ENCODE measurements at regions not wholly inside any gene's neighbourhood (a gene's known extent, or its start where the extent isn't known, plus 50 kb on each side); places are given as distances from the start of the nearest gene placed in this dataset.
"Not testable (repeated sequence)": the region's sequence is repeated elsewhere in the genome, so short reads cannot be mapped to it uniquely, and the experiment has no call there.

DNA sequence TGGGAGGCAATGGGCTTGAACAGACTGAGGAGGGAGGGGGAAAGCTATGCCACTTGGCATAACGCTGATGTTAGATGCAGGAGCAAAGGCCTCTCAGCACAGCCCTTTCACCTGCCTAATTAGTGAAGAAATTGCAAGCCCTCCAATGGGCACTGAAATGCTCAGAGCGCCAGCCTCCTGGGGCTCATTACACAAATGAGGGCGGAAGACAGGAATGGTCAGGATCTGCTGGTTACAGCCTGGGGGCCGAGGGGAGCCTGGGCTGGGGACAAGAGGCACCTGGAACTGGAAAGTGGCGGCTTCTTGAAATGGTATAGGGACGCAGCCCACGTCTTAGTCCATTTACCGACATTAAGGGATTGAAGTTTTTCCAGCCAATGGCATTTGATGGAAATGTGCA lies 50.2 kb upstream of the PLET1 start:
- DNase-seq: no peak

DNA sequence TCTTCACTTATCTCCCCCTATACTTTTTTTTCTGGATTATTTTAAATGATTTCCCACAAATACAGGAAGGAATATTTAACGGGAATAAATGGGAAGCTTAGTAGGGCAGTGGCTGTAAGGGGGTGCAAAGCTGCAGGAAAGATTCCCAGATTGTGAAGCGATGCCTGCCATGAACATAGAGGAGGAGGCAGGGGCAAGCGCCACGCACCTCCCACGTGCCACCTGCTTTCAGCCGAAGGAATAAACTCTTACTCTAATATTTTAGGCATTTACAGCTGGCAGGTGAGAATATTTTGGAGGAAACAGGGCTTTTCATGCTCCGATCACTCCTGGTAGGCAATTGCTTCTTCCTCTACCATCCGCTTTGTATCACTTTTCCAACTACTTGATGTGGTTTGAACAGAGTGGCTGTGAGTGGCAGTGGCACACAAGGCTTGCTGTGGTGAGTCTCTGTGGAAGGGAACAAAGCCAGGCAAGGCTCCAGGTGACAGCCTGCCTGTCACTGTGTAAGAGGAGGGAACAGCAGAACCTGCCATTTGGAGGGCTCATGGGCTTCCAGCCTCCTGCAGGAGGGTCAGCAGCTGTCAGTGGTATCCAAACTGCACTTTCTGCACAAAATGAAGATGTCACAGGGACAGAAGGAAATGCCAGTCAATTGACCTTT lies 54.5 kb upstream of the PLET1 start:
- DNase-seq: peak; percentile 17 to 21

DNA sequence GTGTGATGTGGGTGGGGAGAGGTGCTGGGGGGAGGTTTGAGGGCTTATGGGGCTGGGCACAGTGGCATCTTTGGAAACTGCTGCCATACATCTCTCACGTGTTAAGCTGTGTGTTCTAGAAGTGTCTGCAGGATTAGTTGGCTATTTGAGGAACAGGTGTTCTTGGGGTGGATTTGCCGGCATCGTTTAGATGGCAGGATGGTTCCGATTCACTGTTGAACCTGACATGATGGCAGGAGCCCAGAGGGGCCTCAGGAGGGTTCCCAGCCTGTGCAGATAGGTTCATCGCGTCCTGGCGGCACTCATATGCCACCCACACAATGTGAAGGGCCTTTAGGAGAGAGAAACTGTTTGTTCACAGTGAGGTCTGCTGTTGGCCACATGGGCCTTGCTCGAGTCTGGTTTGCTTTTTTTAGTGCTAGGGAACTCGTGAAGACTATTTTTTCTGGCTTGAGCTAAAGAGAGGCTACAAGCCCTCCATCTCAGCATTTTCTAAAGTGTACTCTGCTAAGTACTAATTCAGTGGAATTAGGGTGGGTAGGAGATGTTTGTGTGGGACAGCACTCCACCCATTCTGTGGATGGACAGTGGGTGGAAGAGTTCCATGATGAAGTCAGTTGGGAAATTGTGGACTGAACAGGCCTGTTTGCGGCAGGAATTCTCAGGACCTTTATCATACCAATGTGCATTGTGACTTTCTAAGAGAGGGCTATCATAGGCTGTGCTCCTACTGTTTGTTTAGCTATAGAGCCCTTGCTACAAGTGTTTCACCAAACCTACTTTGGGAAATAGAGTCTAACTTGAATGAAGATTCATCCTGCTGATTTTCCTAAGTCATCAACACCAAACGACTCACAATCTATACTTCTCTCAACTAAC lies 55.4 kb upstream of the PLET1 start:
- peak in 1 of 2 experiments; percentile 6 for DNase-seq

DNA sequence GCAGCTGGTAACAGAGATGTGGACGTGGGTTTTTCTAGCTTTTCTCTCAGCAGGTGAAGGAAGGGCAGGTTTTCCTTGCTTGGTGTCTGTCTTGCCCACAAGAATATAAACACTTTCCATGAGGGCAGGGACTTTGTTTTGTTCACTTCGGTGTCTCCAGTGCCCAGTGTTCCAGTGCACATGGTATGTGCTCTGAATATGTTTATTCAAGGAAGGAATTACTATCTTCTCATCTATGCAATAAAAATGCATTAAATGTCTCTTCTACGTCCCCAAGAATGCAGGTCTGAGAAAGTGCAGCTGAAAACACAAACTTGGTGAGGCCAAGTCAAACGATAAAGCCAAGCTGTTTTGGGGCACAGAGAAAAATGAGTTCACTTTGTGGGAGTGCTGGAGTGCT lies 56.3 kb upstream of the PLET1 start:
- DNase-seq: no peak

DNA sequence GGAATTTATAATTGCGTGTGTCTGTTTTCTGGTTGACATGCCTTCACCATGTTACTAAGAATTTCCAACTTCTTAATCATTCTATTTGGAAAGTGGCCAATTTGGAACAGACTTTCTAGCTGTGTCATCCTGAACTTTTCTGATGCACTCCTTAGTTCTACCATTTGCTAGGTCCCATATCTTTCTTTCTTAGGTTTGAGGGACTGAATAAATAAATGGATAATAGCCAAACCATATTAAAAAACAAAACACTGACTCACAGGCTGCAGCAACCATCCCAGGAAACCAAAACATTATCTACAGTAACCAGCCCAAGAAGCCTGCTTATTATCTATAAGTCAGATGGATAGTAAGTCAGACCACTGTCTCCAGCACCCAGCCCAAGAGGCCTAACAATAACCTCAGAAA lies 57.5 kb upstream of the PLET1 start:
- no peak for DNase-seq

DNA sequence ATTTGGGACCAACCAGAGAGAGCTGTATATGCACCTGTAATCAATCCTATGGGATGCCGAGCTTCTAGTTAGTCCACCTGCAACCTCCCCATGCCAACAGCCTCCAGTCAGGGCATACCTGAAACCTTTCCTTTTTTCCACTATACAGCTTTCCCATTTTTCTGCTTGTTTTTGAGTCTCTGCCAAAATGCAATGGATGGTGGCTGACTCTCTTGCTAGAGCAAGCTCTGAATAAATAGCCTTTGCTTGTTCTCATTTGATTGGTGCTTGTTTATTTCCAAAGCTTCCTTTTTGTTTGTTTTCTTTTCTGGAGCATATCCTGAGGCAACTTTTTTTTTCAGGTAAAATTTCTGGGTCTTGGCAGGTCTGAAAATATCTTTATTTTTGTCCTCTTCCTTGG lies 58.0 kb upstream of the PLET1 start:
- DNase-seq: no peak

DNA sequence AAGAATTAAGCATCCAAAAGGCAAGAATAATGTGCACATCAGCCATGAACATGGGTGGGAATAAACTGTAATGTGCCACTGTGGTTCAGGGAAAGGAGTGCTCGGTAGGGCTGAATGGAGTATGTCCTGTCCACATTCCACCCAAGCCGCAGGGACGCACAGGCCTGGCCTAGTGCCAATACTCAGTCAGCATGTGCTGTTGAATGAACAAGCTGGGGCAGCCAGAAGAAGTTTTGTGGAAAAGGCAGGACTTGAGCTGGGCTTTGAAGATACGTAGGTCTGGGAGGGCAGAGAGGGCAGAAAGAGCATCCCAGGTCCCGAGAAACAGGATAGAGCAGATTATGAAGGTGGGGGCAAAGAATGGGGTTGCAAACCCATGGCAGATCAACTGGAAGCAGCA lies 60.0 kb upstream of the PLET1 start:
- no peak for DNase-seq

DNA sequence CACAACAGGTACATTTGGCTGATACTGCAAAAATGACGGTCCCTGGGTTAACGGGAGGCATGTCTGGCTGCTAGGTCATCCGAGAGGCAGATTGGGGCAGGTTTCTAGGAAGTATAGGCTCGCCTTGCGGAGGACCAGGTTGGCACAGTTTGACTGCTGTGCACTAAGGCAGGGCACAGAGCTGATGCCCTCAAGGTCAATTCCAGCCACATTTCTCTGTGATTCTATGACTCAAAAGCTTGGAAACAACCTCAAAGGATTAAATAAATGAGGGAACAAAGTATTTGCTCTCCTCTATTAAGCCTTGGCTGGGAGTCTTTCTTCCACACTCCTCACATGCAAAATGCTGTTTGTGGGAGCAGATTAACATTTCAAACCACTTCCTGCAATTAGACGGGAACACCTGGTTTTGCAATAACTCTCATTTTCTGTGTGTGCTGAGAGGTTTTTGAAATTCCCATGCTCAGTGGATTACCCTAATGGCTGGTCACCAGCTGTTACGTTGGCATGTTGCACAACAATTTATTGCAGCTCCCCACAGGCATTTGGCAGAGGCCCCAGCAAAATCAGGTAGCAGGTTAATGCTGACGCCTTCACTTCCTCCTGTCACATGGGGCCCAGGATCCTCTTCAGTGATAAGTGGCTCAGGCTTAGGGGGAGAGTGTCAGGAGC lies 61.0 kb upstream of the PLET1 start:
- DNase-seq: peak in 1 of 2 experiments; percentile 33

DNA sequence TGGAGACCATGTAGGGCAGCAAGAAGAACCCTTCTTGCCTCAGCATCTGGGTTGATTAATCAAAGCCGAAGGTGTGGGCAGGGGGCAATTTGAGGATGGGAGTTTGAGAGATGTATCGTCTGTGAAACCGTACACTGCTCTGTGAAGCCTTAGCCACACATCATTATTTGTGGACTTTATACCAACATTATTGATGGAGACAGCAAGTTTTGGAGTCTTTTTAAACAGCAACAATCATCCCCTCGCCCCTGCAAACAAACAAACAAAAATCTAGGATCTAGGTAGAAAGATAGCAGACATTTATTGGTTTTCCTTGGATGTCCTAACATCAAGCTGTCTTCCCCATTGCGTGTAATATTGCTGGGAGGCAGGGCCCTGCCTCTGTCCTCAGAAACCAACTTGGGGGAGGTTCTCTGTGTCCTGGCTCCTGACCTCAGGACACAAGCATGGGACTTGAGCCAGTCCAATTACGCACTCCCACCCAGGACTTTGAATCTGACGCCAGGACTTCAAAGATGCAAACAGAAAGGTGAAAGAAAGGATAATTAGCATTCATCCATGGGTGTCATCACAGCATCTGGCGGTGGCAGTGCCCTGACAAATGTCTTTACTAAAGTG lies 61.6 kb upstream of the PLET1 start:
- no peak for DNase-seq

DNA sequence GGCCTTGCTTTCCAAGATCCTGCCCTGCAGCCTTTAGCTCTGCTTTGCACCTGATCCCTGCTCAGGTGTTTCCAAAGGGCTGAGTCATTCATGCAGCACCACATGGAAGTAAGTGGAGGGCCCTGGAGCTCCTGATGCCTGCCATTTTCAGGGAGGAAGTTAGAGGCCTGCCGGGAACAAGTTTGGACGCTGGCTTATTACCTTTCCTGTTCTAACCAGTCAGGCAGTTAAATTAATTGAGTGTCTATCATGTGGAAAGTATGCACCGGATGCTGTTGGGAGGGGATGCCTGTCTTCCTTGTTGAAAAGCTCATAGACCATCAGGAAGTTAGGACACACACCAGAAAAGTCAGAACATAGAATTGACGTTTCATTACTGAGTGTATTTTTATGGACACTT lies 73.7 kb upstream of the PLET1 start:
- no peak for DNase-seq

DNA sequence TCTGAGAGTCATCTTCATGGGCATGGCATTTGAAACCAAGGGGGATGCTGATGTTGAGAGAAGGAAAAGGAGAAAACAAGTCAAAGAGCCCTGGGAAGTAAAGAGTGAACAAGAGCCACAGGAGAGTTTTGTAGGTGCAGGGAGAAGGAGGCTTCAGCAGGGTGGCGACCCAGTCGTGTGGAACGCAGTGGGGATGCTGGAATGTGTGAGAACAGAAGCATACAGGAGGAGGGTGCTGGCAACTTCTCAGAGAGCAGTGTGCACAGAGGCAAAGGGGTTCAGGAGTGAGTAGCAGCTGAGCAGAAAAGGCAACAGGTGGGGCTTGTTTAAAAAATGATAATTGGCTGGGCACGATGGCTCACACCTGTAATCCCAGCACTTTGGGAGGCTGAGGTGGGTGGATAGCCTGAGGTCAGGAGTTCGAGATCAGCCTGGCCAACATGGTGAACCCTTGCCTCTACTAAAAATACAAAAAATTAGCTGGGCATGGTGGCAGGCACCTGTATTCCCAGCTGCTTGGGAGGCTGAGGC lies 75.8 kb upstream of the PLET1 start:
- DNase-seq: no peak

DNA sequence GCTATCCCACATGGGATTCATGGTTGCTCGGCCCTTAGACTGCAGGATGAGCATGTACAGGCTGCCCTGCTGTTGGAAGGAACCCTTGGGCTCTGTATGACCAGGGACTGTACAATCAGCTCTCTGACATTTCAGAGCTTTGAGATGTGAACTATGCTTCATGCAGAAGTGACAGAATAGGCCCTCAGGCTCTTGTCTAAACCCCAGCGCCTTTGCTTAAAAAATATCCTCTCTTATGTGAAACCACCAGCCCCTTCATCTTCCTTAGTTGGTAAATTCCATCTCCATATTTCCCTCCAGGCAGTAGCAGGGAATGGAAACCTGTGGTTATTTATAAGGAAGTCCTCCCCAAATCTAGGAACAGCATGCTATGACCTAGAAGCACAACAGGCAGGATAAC lies 78.9 kb upstream of the PLET1 start:
- DNase-seq: no peak

DNA sequence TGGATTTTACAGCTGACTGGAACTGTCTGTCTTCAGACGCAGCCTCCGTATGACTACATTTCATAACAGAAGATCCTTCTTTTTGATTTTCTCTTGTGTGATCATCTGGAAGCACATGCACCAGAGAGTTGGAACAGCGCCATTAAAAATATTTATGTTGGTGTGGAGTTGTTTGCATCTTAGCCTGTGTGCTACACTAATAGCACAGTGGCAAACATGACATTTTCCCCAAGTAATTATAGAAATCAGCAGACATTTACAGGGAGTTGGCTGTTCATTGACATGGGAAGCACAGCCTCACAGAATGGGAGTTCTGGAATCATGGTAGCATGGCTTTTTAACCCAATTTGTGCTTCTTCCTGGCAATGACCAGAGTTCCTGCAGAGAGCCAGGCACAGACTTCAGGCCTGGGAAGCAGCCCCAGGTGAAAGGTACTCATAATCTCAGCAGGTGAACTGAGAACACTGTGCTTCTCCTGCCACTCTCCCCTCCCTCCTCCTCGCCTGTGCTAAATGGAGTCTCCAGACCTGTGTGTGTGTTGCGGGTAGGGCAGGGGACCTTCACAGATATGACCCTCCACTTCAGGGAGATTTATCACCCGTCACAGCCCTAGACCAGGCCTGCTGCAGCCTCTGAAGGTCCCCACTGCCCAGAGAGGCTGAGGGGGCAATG lies 82.8 kb upstream of the PLET1 start:
- DNase-seq: peak; percentile 24 to 37

DNA sequence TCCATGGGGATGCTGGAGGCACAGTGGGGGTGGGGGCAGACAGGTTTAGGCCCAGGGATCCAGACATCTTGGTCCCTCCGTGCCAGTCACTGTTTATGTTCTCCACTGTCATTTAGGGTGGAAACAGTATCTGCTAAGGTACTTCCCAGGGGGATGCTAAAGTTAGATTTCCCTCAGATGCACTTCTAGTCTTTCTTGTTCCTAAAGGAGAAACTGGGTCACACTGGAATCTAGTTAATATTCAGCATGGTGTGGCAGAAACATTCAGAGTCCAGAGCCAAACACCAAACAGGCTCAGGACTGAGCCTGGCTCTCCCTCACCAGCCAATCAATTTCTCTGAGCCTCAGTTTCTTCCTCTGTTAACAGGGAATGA lies 83.4 kb upstream of the PLET1 start:
- no peak for DNase-seq

DNA sequence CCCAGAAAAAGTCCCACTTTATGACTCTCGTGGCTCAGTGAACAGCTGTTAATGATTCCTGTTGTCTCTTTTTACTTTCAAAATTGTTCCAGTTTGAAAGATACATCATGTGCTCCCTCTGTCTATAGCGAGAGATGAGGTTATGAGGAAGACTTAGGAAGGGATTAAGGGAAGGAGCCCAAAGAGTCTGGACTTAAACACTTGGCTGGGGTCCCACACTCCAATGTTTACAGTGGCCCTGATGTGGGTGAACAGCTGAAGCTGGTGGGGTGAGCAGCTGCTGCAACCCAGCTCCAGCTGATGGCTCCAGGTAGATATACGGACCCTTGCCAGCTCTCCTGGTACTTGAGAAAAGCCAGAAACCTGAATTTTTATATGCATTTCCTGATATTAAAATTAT lies 84.5 kb upstream of the PLET1 start:
- DNase-seq: no peak

DNA sequence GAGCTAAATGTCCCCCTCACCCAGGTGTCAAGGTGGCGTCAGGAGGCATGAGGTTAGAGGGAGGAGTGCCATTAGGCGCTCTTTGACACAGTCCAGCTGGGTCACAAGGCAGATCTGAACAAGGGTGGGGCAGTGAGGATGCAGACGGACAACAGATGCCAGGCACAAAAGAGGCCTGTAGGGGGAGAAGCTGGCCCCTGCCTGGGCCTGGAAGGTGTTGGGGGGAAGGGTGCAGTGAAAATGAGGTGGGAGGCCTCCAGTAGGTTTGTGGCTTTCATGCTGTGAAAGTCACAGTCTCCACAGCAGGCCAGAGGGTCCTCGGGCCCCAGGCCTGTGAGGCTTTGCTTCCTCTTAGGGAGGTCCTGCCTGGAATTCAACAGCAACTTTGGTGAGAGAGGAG lies 85.0 kb upstream of the PLET1 start:
- DNase-seq: no peak

DNA sequence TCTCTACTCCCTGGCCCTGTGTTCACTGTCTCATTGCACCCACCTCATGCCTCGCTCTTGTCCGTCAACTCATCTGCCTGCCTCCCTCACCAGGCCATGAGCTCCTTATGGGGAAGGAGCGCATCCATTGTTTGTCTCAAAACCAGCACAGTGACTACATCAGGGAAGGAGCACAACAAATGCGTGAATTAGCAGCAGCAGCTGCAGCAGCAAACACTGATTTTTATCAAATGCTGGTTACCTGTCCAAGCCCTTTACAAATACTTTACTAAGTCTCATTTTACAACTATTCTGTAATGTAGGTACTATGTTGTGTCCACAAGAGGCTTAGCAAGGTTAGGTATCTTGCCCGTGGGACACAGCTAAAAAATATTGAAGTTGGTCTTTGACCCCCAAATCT lies 85.9 kb upstream of the PLET1 start:
- no peak for DNase-seq

DNA sequence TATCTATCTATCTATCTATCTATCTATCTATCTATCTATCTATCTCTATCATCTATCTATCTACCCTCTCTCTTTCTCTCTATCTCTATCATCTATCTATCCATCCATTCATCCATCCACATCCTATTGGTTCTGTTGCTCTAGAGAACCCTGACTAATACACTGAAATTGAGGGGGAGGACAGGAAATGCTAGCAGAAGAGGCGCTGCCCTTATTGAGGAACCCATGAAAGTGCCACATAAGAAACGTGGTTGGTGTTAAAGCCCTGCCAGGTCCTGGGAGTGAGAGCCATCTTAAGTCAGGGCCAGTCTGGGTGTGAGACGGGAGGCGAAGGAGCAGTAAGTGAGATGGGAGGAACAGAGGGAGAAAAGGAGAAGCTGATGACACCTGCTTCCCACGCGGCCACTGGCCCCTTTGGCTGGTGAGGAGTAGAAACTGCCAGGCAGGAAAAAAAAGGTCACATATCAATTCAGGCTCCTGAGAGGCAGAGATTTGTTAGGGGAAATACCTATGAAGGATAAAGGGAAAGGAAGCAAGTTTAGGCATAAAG lies 87.9 kb upstream of the PLET1 start:
- no peak for DNase-seq

DNA sequence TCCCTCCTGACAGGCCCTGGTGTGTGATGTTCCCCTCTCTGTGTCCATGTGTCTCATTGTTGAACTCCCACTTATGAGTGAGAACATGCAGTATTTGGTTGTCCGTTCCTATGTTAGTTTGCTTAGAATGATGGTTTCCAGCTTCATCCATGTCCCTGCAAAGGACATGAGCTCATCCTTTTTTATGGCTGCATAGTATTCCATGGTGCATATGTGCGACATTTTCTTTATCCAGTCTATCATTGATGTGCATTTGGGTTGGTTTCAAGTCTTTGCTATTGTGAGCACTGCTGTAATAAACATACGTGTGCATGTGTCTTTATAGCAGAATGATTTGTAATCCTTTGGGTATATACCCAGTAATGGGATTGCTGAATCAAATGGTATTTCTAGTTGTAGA lies 90.8 kb upstream of the PLET1 start:
- DNase-seq: not testable (repeated sequence)

DNA sequence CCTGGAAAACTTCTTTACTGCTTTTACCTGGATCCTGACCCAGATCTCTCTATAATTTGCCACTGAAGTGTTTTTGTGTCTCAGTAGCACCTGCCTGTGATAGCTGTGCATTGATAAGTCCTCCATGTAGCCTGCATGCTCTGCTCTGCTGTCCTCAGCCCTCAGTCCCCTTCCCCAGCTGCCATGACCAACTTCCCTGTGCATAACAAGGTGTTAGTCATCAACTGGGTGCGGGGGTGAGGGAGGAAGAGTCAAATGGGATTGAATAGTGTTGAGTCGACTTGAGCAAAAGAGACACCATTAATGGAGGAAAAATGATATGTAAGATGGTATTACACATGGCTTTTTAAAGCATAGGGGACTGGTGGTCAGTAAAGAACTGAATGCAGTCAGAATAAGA lies 92.2 kb upstream of the PLET1 start:
- no peak for DNase-seq

DNA sequence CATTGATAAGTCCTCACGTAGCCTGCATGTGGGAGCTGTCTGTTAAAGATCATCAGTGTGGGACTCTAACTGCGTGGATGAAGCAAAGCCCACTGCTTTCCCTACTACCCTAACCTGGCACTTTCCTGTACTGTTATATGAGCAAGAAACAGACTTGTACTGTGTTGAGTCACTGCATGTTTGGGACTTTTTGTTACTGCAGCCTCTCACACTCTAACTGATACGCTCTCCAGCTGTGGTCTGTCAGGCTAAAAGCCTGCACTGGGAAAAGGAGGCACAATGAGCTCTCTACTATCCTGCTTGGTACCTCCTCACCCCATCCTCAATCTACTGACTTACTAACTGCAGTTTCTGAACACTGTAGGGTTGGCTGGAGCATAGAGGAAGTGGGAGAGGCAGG lies 93.7 kb upstream of the PLET1 start:
- no peak for DNase-seq

DNA sequence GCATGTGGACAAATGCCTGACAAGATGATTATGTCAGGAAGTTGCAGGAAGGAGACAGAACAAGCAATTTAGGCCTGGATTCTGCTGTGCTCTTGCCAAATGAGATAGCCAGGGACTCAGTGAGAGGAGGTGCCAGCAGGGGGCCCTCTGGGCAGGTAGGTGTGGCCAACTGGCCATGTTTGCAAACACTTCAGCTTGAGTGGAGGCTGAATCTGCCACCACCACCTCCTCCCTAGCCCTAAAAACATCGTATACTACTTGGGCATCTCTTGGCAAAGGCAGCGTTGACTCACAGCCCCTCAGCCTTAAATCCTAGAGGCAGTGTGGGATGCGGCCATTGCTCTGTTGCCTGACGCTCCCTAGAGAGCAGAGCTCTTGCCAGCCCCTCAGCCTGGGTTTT lies 95.1 kb upstream of the PLET1 start:
- DNase-seq: peak; percentile 72 to 87
